IPS-18a (cell line): ENCODE measurements at regions not wholly inside any gene's neighbourhood (a gene's known extent, or its start where the extent isn't known, plus 50 kb on each side); places are given as distances from the start of the nearest gene placed in this dataset.

Source experiments
- H3K27ac ChIP-seq: one replicate; pipeline ENCODE4 v1.5.1; 2013; ENCODE audit warnings: low read length
- H3K27me3 ChIP-seq: one replicate; pipeline ENCODE4 v1.6.1; 2013; ENCODE audit warnings: mild to moderate bottlenecking, low read length; ENCODE audit not compliant: control insufficient read depth, insufficient read depth
- H3K36me3 ChIP-seq: one replicate; pipeline ENCODE4 v1.6.1; 2013; ENCODE audit warnings: low read depth, low read length; ENCODE audit not compliant: control insufficient read depth
- H3K4me1 ChIP-seq: one replicate; pipeline ENCODE4 v1.6.1; 2013; ENCODE audit warnings: low read depth, low read length; ENCODE audit not compliant: control insufficient read depth
- H3K4me3 ChIP-seq: one replicate; pipeline ENCODE4 v1.5.1; 2013; ENCODE audit warnings: low read length
- H3K9ac ChIP-seq: one replicate; pipeline ENCODE4 v1.6.1; 2013; ENCODE audit warnings: mild to moderate bottlenecking, low read length, moderate library complexity
- H3K9me3 ChIP-seq: one replicate; pipeline ENCODE4 v1.6.1; 2013; ENCODE audit warnings: low read depth, low read length; ENCODE audit not compliant: control insufficient read depth

DNA sequence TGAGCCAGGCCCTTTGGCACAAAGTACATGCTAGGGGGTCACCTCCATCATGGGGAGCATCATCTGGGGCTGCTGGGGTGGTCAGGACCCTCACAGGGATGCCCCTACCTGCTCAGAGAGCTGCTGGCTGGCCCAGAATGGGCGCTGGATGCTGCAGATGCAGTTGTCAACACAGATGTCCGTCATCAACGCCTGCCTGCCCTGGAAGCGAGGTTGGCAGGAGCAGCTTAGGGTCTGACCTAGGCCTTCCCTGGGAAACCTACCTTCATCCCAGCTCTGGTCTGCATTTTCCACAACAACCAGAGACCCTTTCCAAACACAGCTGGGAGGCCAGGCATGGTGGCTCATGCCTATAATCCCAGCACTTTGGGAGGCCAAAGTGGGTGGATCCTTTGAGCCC, 88.0 kb downstream of the EDN3 start:
- Histone ChIP-seq H3K27ac (no peak overlapping the region), H3K27me3 (no peaks in the 10 kb centered on the region), H3K4me1 (no peaks in the 10 kb centered on the region), H3K36me3 (no peaks in the 10 kb centered on the region), H3K9ac (no peak overlapping the region), H3K4me3 (no peak overlapping the region), H3K9me3 (no peaks in the 10 kb centered on the region)

DNA sequence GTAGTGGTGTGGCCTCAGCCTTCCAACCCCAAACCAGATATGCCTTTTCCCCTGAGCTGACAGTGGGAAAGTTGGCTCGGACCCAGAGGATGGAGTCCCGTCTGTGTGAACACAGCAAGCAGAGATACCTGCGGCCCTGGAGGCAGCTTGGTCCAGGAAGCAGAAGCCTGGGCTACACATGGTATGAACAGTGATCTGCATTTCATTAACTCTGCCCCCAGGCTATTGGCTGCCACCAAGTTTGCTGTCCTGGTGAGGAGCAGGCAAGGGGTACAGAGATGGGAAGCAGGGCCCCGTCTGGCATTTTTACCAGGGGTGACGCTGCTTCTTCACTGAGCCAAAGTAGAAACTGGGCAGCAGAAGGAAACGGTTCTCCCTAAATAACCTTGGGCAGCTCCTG, 90.0 kb downstream of the EDN3 start:
- no peaks in the 10 kb centered on the region for H3K27me3 ChIP-seq
- no peak overlapping the region for H3K27ac ChIP-seq
- H3K4me1 ChIP-seq, result no peaks in the 10 kb centered on the region
- no peaks in the 10 kb centered on the region for H3K9me3 ChIP-seq
- H3K36me3 ChIP-seq, result no peaks in the 10 kb centered on the region
- no peak overlapping the region for H3K9ac ChIP-seq
- no peak overlapping the region for H3K4me3 ChIP-seq

DNA sequence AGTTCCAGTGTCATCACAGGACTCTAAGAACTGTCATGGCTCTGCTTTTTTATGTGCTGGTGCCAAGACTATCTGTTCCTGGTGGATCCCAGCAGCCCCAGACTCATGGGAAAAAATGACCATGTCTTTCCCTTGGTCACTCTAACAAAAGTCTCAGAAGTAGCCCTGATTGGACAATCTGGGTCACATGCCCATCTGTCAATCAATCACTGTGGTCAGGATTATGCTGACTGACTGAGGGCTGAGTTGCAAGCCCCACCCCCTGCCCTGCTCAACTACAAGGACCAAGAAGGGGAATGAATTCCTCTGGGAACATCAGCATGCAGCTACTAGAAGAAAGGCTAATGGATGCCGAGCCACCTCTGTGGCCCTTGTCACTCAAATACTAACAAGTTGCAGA, 91.6 kb downstream of the EDN3 start:
- H3K4me1 ChIP-seq, result no peaks in the 10 kb centered on the region
- no peak overlapping the region for H3K9ac ChIP-seq
- no peak overlapping the region for H3K27ac ChIP-seq
- no peaks in the 10 kb centered on the region for H3K9me3 ChIP-seq
- H3K4me3 ChIP-seq, result no peak overlapping the region
- no peaks in the 10 kb centered on the region for H3K27me3 ChIP-seq
- no peaks in the 10 kb centered on the region for H3K36me3 ChIP-seq

DNA sequence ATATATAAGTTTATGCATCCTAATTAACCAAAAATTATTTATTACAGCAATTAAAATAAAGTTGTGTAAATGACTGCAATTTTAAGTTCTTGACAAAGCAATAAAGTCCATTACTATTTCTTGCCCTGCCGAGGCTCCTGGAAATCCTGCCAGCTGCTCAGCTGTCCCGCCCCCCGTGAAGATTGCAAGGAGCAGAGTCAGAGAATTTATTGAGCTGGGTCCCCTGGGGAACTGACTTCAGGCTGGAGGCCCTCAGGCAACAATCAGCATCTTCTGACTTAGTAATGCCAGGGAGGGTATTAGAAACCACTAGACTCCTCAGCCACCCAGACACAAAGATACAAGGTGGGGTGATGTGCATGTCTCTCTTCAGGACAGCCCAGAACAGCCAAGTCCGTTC, 92.3 kb downstream of the EDN3 start:
- Histone ChIP-seq H3K27me3 (no peaks in the 10 kb centered on the region), H3K36me3 (no peaks in the 10 kb centered on the region), H3K9ac (no peak overlapping the region), H3K9me3 (no peaks in the 10 kb centered on the region), H3K4me3 (no peak overlapping the region), H3K27ac (no peak overlapping the region), H3K4me1 (no peaks in the 10 kb centered on the region)

DNA sequence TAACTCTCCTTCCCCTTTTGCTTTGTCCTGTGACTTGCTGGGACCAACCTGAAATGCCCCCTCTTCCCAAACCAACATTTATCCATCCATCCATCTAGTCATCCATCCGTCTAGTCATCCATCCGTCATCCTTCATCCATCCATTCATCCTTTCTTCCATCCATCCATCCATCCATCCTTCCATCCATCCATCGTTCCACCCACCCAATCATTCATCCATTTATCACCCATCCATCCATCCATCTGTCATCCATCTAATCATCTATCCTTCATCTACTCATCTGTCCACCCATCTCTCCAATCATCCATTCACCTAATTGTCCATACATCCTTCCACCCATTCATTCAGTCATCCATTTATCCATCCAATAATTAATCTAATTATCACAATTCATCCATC, 92.7 kb downstream of the EDN3 start:
- no peaks in the 10 kb centered on the region for H3K9me3 ChIP-seq
- no peaks in the 10 kb centered on the region for H3K4me1 ChIP-seq
- no peaks in the 10 kb centered on the region for H3K27me3 ChIP-seq
- no peaks in the 10 kb centered on the region for H3K36me3 ChIP-seq
- H3K9ac ChIP-seq, result no peak overlapping the region
- H3K27ac ChIP-seq, result no peak overlapping the region
- no peak overlapping the region for H3K4me3 ChIP-seq

DNA sequence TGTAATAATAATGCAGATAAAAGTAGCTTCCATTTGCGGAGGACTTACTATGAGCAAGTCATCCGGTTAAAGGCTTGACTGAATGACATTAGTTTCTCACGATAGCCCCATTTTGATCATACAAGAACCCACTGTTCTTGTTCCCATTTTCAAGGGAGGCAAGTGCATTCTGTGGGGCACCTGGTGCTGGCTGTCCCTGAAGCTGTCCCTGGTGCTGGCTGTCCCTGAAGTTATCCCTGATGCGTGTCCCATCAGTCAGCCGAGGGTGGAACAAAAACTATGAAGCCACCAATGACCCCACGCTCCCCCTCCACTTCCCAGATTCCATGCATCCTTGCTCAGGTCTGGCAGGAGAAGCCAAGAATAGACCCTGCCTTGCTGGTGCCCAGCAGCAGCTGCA, 95.3 kb downstream of the EDN3 start:
- Histone ChIP-seq H3K4me1 (no peaks in the 10 kb centered on the region), H3K36me3 (no peaks in the 10 kb centered on the region), H3K27me3 (no peaks in the 10 kb centered on the region), H3K27ac (no peak overlapping the region), H3K9me3 (no peaks in the 10 kb centered on the region), H3K4me3 (no peak overlapping the region), H3K9ac (no peak overlapping the region)

DNA sequence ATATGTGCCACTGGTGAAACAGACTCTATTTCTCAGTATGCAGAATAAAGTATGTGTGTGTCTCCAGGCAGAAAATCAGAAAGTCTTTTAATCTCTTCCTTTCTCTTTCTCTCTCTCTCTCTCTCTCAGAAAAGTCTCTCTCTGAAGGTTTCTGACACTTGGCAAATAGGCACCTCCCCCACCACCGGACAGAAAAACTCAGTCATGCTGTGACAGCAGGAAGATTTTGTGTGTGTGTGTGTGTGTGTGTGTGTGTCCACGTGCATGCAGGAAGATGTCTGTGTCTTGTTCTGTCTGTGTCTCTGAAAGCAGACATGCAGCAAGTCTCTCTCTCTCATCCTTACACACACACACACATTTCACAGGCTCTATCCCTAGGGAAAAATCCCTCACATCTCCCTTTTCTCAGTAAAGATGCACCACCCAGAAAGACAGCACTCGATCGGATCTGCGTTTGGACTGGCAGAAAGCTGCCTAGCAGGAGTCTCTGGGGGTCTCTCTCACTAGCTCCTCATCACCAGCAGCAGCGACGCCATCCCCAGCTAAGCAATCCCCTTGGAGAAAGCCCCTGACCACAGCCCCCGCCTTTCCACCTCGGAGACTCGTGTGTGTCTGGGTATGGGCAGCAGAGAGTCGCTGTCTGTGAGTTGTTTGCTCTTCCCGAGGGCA, 98.3 kb downstream of the EDN3 start:
- Histone ChIP-seq H3K27me3 (peaks cover 19% of the 10 kb centered on the region), H3K36me3 (no peaks in the 10 kb centered on the region), H3K4me3 (no peak overlapping the region), H3K27ac (no peak overlapping the region), H3K9me3 (no peaks in the 10 kb centered on the region), H3K4me1 (peaks cover 5% of the 10 kb centered on the region), H3K9ac (no peak overlapping the region)

DNA sequence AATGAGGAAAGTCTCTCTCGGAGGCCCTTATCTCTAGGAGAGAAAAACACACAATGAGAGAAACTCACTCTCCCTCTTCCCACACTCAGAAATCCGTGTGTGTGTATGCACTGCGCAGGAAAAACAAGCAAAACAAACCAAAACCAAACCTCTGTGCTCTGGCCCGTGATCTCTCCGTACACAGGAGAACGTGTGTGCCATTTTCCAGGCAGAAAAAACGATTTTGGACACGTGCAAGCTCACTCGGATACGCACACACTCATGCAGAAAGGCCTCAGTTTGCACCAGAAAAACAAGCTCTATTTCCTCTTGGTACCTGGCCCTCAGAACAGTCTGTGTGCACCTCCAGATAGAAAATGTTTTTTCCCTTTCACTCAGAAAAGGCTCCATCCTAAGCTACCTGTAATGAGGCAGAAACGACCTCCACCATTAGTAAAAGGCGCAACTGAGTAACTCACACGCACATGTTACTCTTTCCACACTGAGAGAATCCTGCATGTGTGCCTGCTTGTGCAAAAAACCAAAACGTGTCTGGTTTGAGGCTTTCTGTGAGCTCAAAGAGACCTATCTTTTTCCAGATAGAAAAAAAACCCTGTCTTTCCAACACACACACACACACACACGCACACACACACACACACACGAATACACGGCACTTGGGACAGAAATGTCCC, 99.2 kb downstream of the EDN3 start:
- Histone ChIP-seq H3K9me3 (no peaks in the 10 kb centered on the region), H3K27ac (no peak overlapping the region), H3K9ac (no peak overlapping the region), H3K27me3 (peaks cover 27% of the 10 kb centered on the region), H3K36me3 (no peaks in the 10 kb centered on the region), H3K4me3 (no peak overlapping the region), H3K4me1 (peaks cover 5% of the 10 kb centered on the region)

DNA sequence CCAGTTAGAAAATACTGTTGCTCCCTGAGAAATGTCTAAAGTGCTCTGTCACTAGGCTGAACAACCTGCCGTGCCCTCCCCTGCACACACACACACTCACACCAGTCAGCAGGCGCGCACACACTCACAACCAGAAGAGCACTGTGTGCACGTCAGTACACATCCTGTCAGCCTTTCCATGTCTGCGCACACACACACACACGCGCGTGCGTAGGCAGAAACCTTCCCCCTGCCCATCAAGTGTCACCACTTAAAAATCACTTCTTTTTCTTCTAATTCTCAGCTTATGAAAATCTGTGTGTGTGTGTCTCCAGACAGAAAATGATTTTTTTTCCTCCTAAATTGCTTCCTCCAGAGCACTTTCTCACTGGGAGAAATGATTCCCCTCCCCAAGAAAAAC, 100.3 kb downstream of the EDN3 start:
- H3K27ac ChIP-seq, result no peak overlapping the region
- no peak overlapping the region for H3K4me3 ChIP-seq
- H3K36me3 ChIP-seq, result no peaks in the 10 kb centered on the region
- peaks cover 5% of the 10 kb centered on the region for H3K4me1 ChIP-seq
- H3K9ac ChIP-seq, result no peak overlapping the region
- no peaks in the 10 kb centered on the region for H3K9me3 ChIP-seq
- peaks cover 38% of the 10 kb centered on the region for H3K27me3 ChIP-seq

DNA sequence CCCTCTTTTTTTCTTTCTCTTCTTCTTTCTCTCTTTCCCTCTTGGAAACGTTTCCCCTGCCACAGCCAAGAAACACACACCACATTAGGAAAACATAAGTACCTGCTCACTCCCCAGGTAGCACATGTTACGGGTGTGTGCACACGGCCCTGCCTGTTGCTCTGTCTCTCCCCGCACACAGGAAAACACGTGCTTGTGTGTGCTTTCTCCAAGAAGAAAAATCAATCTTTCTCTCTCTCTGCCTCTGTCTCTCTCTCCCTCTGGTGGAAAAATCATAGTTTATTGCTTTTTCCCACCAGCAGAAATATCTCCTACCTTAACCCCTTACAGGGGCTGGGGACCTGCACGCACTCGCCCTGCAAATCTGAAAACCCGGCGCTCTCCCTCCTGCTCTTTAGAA, 102.3 kb downstream of the EDN3 start:
- H3K27me3 ChIP-seq, result peaks cover 40% of the 10 kb centered on the region
- peaks cover 5% of the 10 kb centered on the region for H3K4me1 ChIP-seq
- no peak overlapping the region for H3K27ac ChIP-seq
- H3K9me3 ChIP-seq, result no peaks in the 10 kb centered on the region
- peak overlapping the region; percentile 63 for H3K4me3 ChIP-seq
- H3K36me3 ChIP-seq, result no peaks in the 10 kb centered on the region
- H3K9ac ChIP-seq, result no peak overlapping the region

DNA sequence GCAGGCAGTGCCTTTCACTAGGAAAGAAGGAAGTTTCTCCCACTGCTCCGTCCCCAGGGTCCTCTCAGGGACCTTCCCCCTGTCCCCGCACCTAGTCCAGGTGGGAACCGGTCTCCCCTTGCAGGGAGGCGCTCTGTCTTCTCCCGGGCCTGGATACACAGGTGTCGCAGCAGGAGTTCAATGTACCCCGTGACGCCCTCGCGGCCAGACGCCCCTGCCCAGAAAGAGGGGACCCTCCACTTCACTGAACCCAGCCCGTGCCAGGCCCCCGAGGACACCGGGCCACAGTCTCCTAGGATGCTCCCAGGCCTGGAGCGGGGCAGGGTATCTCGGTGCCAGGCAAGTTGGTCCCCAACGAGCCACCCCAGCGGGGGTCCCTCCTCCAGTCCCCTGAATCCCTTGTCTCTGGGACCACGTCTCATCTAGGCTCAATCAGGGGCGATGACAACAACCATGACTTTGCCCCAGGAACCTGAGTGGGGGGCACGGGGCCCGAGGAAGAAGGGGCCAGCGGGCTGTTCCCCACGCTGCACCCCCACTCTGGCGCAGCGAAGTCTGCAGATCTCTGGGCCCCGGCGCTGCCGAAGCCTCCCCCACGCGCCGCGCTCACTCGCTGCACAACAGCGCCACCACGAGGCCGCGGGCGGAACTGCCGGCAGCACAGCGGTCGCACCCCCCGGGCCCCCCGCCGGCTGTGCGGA, 103.0 kb downstream of the EDN3 start:
- Histone ChIP-seq H3K9ac (no peak overlapping the region), H3K36me3 (no peaks in the 10 kb centered on the region), H3K4me3 (peak overlapping the region; percentile 63)

DNA sequence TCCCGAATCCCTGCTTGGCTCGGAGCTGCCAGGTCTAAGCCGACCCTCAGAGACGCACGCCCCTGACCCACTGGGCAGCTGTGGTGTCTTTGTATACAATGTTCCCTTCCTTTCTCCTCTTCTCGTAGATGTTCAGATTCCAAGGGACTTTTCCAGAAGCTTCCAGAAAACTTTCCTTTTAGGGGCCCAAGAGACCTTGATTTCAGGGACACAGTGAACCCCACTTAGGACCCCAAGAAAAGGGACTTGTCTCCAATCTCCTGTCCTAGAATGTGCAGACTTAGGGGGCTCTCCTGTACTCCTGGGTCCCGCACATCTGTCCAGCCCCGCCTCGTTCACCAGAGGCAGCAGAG, 103.5 kb downstream of the EDN3 start:
- Histone ChIP-seq H3K27me3 (peaks cover 40% of the 10 kb centered on the region), H3K27ac (no peak overlapping the region), H3K4me1 (peaks cover 5% of the 10 kb centered on the region), H3K36me3 (no peaks in the 10 kb centered on the region), H3K9ac (no peak overlapping the region), H3K4me3 (no peak overlapping the region), H3K9me3 (no peaks in the 10 kb centered on the region)

More for the DNA sequence above, 103.0 kb downstream of the EDN3 start:
- Histone ChIP-seq H3K4me1 (peaks cover 5% of the 10 kb centered on the region), H3K27me3 (peaks cover 40% of the 10 kb centered on the region), H3K9me3 (no peaks in the 10 kb centered on the region), H3K27ac (no peak overlapping the region)
